ENCODE measurements at regions not wholly inside any gene's neighbourhood (a gene's known extent, or its start where the extent isn't known, plus 50 kb on each side); places are given as distances from the start of the nearest gene placed in this dataset.
"Not testable (repeated sequence)": the region's sequence is repeated elsewhere in the genome, so short reads cannot be mapped to it uniquely, and the experiment has no call there.

GRCh38 chr13:111491659-111492058 lies 171.2 kb downstream of the TEX29 start:
- 75 to 82% (median 76%) methylated on average over 10 of the region's 10 CpGs for WGBS, 3 donors
- Histone ChIP-seq H3K4me3 (no peak overlapping the region), H3K36me3 (no peaks in the 10 kb centered on the region), H3K27me3 (no peaks in the 10 kb centered on the region), H3K27ac (no peak overlapping the region), H3K9me3 (peaks cover 0 to 6% of the 10 kb centered on the region in 2 donors), H3K4me1 (ENCODE audit: insufficient read depth) (no peaks in the 10 kb centered on the region)
- intact Hi-C loops (cut with DNase I), result no loop called here
- no peak for TF ChIP-seq CTCF (IDR thresholded peaks at IDR 0.05)
- no peak for TF ChIP-seq POLR2A (IDR thresholded peaks at IDR 0.05)
- no peak for TF ChIP-seq EP300 (IDR thresholded peaks at IDR 0.05)
- DNase-seq, result no peak

- H3K36me3 ChIP-seq, result no peaks in the 10 kb centered on the region
- TF ChIP-seq EP300 (IDR thresholded peaks at IDR 0.05) (no peak), POLR2A (IDR thresholded peaks at IDR 0.05) (no peak), CTCF (IDR thresholded peaks at IDR 0.05) (no peak)
- peaks cover 0 to 6% of the 10 kb centered on the region in 2 donors for H3K9me3 ChIP-seq
- DNase-seq, result no peak
- H3K27ac ChIP-seq, result no peak overlapping the region
- no peaks in the 10 kb centered on the region for H3K4me1 ChIP-seq (ENCODE audit: insufficient read depth)
- 76 to 77% (median 76%) methylated on average over 18 of the region's 18 CpGs for WGBS, 3 donors
- H3K27me3 ChIP-seq, result no peaks in the 10 kb centered on the region
- H3K4me3 ChIP-seq, result no peak overlapping the region
- intact Hi-C loops (cut with DNase I), result no loop called here
Measured at GRCh38 chr13:111492341-111492950, 172.0 kb downstream of the TEX29 start.

GRCh38 chr13:111492958-111493357 lies 172.5 kb downstream of the TEX29 start:
- intact Hi-C loops (cut with DNase I), result no loop called here
- Histone ChIP-seq H3K9me3 (peaks cover 0 to 6% of the 10 kb centered on the region in 2 donors), H3K4me1 (ENCODE audit: insufficient read depth) (no peaks in the 10 kb centered on the region), H3K27ac (no peak overlapping the region), H3K27me3 (no peaks in the 10 kb centered on the region), H3K36me3 (no peaks in the 10 kb centered on the region), H3K4me3 (no peak overlapping the region)
- no peak for TF ChIP-seq EP300 (IDR thresholded peaks at IDR 0.05)
- DNase-seq, result no peak
- 77 to 85% (median 83%) methylated on average over 5 of the region's 5 CpGs for WGBS, 3 donors

GRCh38 chr13:111493468-111493867 lies 173.0 kb downstream of the TEX29 start:
- no peak for DNase-seq
- Histone ChIP-seq H3K4me1 (ENCODE audit: insufficient read depth) (no peaks in the 10 kb centered on the region), H3K27me3 (no peaks in the 10 kb centered on the region), H3K27ac (no peak overlapping the region), H3K36me3 (no peaks in the 10 kb centered on the region), H3K9me3 (peaks cover 0 to 4% of the 10 kb centered on the region in 2 donors), H3K4me3 (no peak overlapping the region)
- intact Hi-C loops (cut with DNase I), result no loop called here
- 77 to 80% (median 79%) methylated on average over 6 of the region's 6 CpGs for WGBS, 3 donors
- TF ChIP-seq CTCF (IDR thresholded peaks at IDR 0.05), result no peak
- TF ChIP-seq EP300 (IDR thresholded peaks at IDR 0.05), result no peak
- TF ChIP-seq POLR2A (IDR thresholded peaks at IDR 0.05), result no peak

- Histone ChIP-seq H3K9me3 (no peaks in the 10 kb centered on the region), H3K36me3 (no peaks in the 10 kb centered on the region), H3K4me1 (ENCODE audit: insufficient read depth) (no peaks in the 10 kb centered on the region), H3K4me3 (no peak overlapping the region), H3K27ac (no peak overlapping the region), H3K27me3 (no peaks in the 10 kb centered on the region)
- TF ChIP-seq POLR2A (IDR thresholded peaks at IDR 0.05), result no peak
- TF ChIP-seq CTCF (IDR thresholded peaks at IDR 0.05), result no peak
- TF ChIP-seq EP300 (IDR thresholded peaks at IDR 0.05), result no peak
- WGBS, 3 donors, result 79 to 84% (median 82%) methylated on average over 12 of the region's 12 CpGs
- intact Hi-C loops (cut with DNase I), result no loop called here
- no peak for DNase-seq
Measured at GRCh38 chr13:111494641-111495040, 174.2 kb downstream of the TEX29 start.

- H3K27me3 ChIP-seq; H3K27ac ChIP-seq; intact Hi-C loops (cut with DNase I); H3K9me3 ChIP-seq; DNase-seq; H3K4me1 ChIP-seq (ENCODE audit: insufficient read depth); H3K4me3 ChIP-seq; H3K36me3 ChIP-seq: not testable (repeated sequence)
- WGBS, 3 donors, result 84 to 88% (median 87%) methylated on average over 16 of the region's 16 CpGs
Measured at GRCh38 chr13:111501596-111502535, 181.4 kb downstream of the TEX29 start.

Measured in ovary (tissue), 7 donors.